PC-3 (cell line): ENCODE measurements at regions not wholly inside any gene's neighbourhood (a gene's known extent, or its start where the extent isn't known, plus 50 kb on each side); places are given as distances from the start of the nearest gene placed in this dataset.

Experiments
- CTCF ChIP-seq: fragments of 300-600 bp; sonication (generic); conservative IDR thresholded peaks from 2 replicates; pipeline ENCODE4 v1.5.1; 2017; ENCODE audit warnings: antibody characterized with exemption, low read depth, mild to moderate bottlenecking, low read length
- EZH2 ChIP-seq: fragments of 300-600 bp; sonication (generic); IDR thresholded peaks from one replicate; pipeline ENCODE4 v1.6.1; 2017; ENCODE audit warnings: antibody characterized with exemption, mild to moderate bottlenecking, low read length; ENCODE audit not compliant: unreplicated experiment
- EZH2phosphoT487 ChIP-seq: fragments of 300-600 bp; sonication (generic); IDR thresholded peaks from 2 replicates; pipeline ENCODE4 v1.6.1; 2018; ENCODE audit warnings: mild to moderate bottlenecking, antibody characterized with exemption, low read length, borderline replicate concordance

GRCh38 chr10:44051584-44052385 is 333.1 kb downstream of the CXCL12 start:
- TF ChIP-seq CTCF (no peak), EZH2phosphoT487 (no peak), EZH2 (no peak)
